ENCODE measurements at regions not wholly inside any gene's neighbourhood (a gene's known extent, or its start where the extent isn't known, plus 50 kb on each side); places are given as distances from the start of the nearest gene placed in this dataset.
"Not testable (repeated sequence)": the region's sequence is repeated elsewhere in the genome, so short reads cannot be mapped to it uniquely, and the experiment has no call there.

DNA sequence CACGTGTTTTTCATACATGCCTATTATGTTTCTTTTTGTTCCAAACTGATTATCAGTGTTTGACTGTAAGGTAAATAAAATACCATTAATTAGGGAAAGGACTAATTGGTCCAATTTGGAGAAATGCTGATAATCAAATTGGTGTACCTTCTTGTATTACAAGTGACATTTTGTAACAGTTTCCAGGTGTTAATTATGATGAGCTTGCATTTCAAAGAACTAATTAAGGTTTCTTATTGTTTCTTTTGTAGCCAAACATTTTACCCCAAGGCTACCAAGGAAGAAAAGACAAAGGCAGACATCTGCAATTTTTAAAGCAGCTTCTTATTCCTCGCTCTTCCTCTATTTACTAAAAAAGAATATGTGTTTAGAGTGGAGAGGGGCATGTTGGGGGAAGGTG lies 88.7 kb upstream of the GRIK1 start:
- H3K4me3 ChIP-seq (replicated peaks; ENCODE audit: low read depth, low read length) = no peak overlapping the region
- DNase-seq (ENCODE audit: extremely low read depth, low read depth) = no peak
- TF ChIP-seq, protein P1, sequence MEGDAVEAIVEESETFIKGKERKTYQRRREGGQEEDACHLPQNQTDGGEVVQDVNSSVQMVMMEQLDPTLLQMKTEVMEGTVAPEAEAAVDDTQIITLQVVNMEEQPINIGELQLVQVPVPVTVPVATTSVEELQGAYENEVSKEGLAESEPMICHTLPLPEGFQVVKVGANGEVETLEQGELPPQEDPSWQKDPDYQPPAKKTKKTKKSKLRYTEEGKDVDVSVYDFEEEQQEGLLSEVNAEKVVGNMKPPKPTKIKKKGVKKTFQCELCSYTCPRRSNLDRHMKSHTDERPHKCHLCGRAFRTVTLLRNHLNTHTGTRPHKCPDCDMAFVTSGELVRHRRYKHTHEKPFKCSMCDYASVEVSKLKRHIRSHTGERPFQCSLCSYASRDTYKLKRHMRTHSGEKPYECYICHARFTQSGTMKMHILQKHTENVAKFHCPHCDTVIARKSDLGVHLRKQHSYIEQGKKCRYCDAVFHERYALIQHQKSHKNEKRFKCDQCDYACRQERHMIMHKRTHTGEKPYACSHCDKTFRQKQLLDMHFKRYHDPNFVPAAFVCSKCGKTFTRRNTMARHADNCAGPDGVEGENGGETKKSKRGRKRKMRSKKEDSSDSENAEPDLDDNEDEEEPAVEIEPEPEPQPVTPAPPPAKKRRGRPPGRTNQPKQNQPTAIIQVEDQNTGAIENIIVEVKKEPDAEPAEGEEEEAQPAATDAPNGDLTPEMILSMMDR (IDR thresholded peaks at IDR 0.05; ENCODE audit: low read depth, low read length, missing control alignments) = no peak

DNA sequence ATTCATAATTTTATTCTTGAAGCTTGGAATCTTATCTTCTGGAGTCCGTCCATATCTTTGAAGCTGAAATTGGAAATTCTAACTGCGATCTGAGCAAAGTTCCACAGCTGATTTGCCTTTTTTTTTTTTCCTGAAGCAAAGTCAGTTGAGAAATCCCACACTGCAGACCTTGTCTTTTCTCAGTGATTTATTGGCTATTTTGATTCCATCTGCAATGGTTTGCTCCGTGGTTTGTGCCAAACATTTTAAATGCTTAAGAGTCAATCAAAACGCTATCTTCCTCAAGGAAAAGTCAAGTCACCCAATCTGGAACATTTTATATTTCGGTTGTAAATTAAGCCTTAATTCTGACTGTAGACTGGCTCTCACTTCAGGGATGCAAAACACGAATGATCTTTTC lies 88.2 kb upstream of the GRIK1 start:
- DNase-seq (ENCODE audit: extremely low read depth, low read depth) = no peak
- TF ChIP-seq, protein P1 (IDR thresholded peaks at IDR 0.05; ENCODE audit: low read depth, low read length, missing control alignments) = no peak
- H3K4me3 ChIP-seq (replicated peaks; ENCODE audit: low read depth, low read length) = no peak overlapping the region

DNA sequence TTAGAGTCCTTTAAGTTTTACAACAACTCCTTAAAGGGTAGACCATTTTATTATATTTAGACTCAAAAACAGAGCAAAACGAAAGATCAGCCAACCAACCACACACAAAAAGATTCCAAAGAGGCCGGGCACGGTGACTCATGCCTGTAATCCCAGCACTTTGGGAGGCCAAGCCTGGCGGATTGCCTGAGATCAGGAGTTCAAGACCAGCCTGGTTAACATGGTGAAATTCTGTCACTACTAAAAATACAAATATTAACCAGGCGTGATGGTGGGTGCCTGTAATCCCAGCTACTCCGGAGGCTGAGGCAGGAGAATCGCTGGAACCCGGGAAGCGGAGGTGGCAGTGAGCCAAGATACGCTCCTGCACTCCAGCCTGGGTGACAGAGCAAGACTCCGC lies 83.3 kb upstream of the GRIK1 start:
- H3K4me3 ChIP-seq (replicated peaks; ENCODE audit: low read depth, low read length); DNase-seq (ENCODE audit: extremely low read depth, low read depth): not testable (repeated sequence)

DNA sequence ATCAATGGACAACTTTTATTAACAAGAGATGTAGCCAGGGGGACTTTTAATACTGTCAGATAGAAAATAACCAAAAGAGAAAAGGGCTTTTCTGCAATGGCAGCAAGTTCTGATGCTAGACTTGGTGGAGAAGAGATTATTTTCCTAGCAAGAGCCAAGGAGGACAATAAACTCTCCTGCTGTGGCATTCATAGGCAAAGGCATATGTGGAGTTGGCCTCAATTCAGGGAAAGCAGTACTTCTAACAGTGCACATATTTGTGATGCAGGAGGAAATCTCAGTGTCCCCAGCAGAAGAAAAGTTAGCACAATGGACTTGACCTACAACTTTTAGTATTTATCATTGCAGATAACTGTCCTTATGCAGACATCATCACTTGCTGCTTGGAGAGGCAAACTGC lies 75.1 kb upstream of the GRIK1 start:
- no peak for DNase-seq (ENCODE audit: extremely low read depth, low read depth)
- TF ChIP-seq, protein P1 (IDR thresholded peaks at IDR 0.05; ENCODE audit: low read depth, low read length, missing control alignments) = no peak
- no peak overlapping the region for H3K4me3 ChIP-seq (replicated peaks; ENCODE audit: low read depth, low read length)

DNA sequence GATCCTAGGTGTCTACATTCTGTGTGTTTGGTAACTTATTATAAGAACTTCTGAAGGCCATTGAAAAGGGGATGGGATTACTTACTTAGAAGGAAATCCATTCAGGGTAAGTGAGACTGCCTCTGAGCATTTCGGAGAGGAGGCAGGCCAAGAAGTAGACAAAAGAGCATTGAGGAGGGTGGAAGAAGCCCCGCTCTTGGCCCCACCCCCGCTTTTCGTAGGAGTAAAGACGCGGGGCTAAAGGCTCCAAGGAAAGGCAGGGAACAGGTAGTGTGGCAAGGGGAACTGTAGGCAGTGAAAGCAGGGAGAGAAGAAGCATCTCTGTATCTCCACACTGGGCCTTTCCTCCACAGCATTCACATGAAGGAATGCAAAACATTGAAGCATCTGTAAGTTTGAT lies 51.8 kb upstream of the GRIK1 start:
- DNase-seq (ENCODE audit: extremely low read depth, low read depth) = no peak
- no peak overlapping the region for H3K4me3 ChIP-seq (replicated peaks; ENCODE audit: low read depth, low read length)
- TF ChIP-seq, protein P1 (IDR thresholded peaks at IDR 0.05; ENCODE audit: low read depth, low read length, missing control alignments) = no peak

DNA sequence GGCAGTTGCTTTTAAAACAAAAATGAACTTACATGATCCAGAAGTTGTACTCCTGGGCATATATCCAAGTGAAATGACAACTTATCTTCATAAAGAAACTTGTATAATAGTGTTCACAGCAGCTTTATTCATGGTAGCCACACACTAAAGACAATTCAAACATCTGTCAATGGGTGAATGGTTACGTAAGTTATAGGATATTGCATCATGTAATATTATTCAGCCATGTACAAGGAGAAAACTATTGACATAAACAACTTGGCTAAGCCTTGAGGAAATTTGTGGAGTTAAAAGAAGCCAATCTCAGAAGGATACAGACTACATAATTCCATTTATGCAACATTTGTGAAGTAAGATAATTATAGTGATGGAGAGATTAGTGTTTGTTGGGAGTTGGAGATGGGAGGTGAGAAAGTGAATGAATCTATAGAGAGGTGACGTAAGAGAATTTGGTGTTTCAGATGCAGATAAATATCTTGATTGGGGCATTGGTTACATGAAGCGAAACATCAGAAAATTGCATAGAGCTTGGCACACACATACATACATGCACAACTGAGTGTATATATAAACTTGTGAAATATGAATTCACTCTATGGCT lies 49.9 kb upstream of the GRIK1 start:
- DNase-seq (ENCODE audit: extremely low read depth, low read depth) = no peak
- TF ChIP-seq, protein P1 (IDR thresholded peaks at IDR 0.05; ENCODE audit: low read depth, low read length, missing control alignments) = no peak
- no peak overlapping the region for H3K4me3 ChIP-seq (replicated peaks; ENCODE audit: low read depth, low read length)

All from HFF-Myc (cell line).